DND-41 (cell line): ENCODE measurements at regions not wholly inside any gene's neighbourhood (a gene's known extent, or its start where the extent isn't known, plus 50 kb on each side); places are given as distances from the start of the nearest gene placed in this dataset.
"Not testable (repeated sequence)": the region's sequence is repeated elsewhere in the genome, so short reads cannot be mapped to it uniquely, and the experiment has no call there.

Source experiments
- CTCF ChIP-seq: IDR thresholded peaks from 2 replicates; pipeline ENCODE4 v1.5.1; 2012; ENCODE audit warnings: borderline replicate concordance, low read length, moderate library complexity, mild to moderate bottlenecking; ENCODE audit not compliant: poor library complexity, severe bottlenecking; ENCODE audit errors: extremely low read depth
- EZH2 ChIP-seq: IDR thresholded peaks from 3 replicates; pipeline ENCODE4 v1.6.1; 2012; ENCODE audit warnings: borderline replicate concordance, low read depth, mild to moderate bottlenecking, moderate library complexity, low read length, inconsistent platforms; ENCODE audit not compliant: severe bottlenecking

GRCh38 chr4:18418195-18418898 lies 396.8 kb upstream of the LCORL start:
- TF ChIP-seq EZH2, CTCF: not testable (repeated sequence)
